Trophoblast cell (in vitro differentiated cells and primary cell): ENCODE measurements at regions not wholly inside any gene's neighbourhood (a gene's known extent, or its start where the extent isn't known, plus 50 kb on each side); places are given as distances from the start of the nearest gene placed in this dataset.
"Not testable (repeated sequence)": the region's sequence is repeated elsewhere in the genome, so short reads cannot be mapped to it uniquely, and the experiment has no call there.

ENCODE experiments used
- DNase-seq, 2 donors: peaks; one replicate each; pipeline ENCODE4 v3.0.0-alpha.2; 2016
- H2AFZ ChIP-seq: 2 replicates; pipeline ENCODE4 v1.6.1; 2013; ENCODE audit warnings: low read length, moderate library complexity, mild to moderate bottlenecking; ENCODE audit not compliant: insufficient read depth, poor library complexity
- H2AK5ac ChIP-seq: 2 replicates; pipeline ENCODE4 v1.6.1; 2013; ENCODE audit warnings: mild to moderate bottlenecking, low read length
- H2BK120ac ChIP-seq: 2 replicates; pipeline ENCODE4 v1.6.1; 2013; ENCODE audit warnings: low read length, mild to moderate bottlenecking, moderate library complexity; ENCODE audit not compliant: insufficient read depth, poor library complexity
- H2BK12ac ChIP-seq: 2 replicates; pipeline ENCODE4 v1.6.1; 2013; ENCODE audit warnings: mild to moderate bottlenecking, low read length, moderate library complexity
- H2BK5ac ChIP-seq: 2 replicates; pipeline ENCODE4 v1.6.1; 2013; ENCODE audit warnings: low read length, low read depth, moderate library complexity, mild to moderate bottlenecking; ENCODE audit not compliant: poor library complexity
- H3K14ac ChIP-seq: 2 replicates; pipeline ENCODE4 v1.6.1; 2013; ENCODE audit warnings: mild to moderate bottlenecking, low read length
- H3K18ac ChIP-seq: 2 replicates; pipeline ENCODE4 v1.6.1; 2013; ENCODE audit warnings: mild to moderate bottlenecking, low read length
- H3K23ac ChIP-seq: 2 replicates; pipeline ENCODE4 v1.6.1; 2013; ENCODE audit warnings: low read length
- H3K27ac ChIP-seq: 2 replicates; pipeline ENCODE4 v1.5.1; 2013; ENCODE audit warnings: low read depth, mild to moderate bottlenecking, inconsistent platforms, low read length, moderate library complexity
- H3K27me3 ChIP-seq: 2 replicates; pipeline ENCODE4 v1.6.1; 2013; ENCODE audit warnings: inconsistent platforms, mild to moderate bottlenecking, low read length, moderate library complexity; ENCODE audit not compliant: insufficient read depth
- H3K36me3 ChIP-seq, 2 experiments: 1 replicate in 1 of 2; 2 replicates in 1 of 2; pipeline ENCODE4 v1.6.1; 2013; ENCODE audit warnings: low read length in 2 of 2, mild to moderate bottlenecking in 2 of 2, moderate library complexity in 1 of 2; ENCODE audit not compliant: insufficient read depth in 2 of 2, control insufficient read depth in 1 of 2
- H3K4ac ChIP-seq: 2 replicates; pipeline ENCODE4 v1.6.1; 2013; ENCODE audit warnings: low read depth, mild to moderate bottlenecking, low read length, moderate library complexity
- H3K4me1 ChIP-seq, 2 experiments: 1 replicate in 1 of 2; 2 replicates in 1 of 2; pipeline ENCODE4 v1.6.1; 2013; ENCODE audit warnings: low read length in 2 of 2, mild to moderate bottlenecking in 2 of 2, moderate library complexity in 1 of 2; ENCODE audit not compliant: insufficient read depth in 2 of 2, control insufficient read depth in 1 of 2
- H3K4me2 ChIP-seq: 2 replicates; pipeline ENCODE4 v1.6.1; 2013; ENCODE audit warnings: inconsistent platforms, mild to moderate bottlenecking, low read length, moderate library complexity
- H3K4me3 ChIP-seq: 2 replicates; pipeline ENCODE4 v1.5.1; 2013; ENCODE audit warnings: mild to moderate bottlenecking, low read depth, low read length, inconsistent platforms
- H3K79me1 ChIP-seq: one replicate; pipeline ENCODE4 v1.6.1; 2013; ENCODE audit warnings: low read length
- H3K79me2 ChIP-seq: 2 replicates; pipeline ENCODE4 v1.6.1; 2013; ENCODE audit warnings: low read length, mild to moderate bottlenecking; ENCODE audit not compliant: control insufficient read depth, insufficient read depth, poor library complexity
- H3K9ac ChIP-seq: 2 replicates; pipeline ENCODE4 v1.6.1; 2013; ENCODE audit warnings: mild to moderate bottlenecking, low read length
- H3K9me3 ChIP-seq: 2 replicates; pipeline ENCODE4 v1.6.1; 2013; ENCODE audit warnings: low read depth, mild to moderate bottlenecking, control low read depth, inconsistent platforms, low read length; ENCODE audit not compliant: insufficient read depth
- H4K12ac ChIP-seq: 2 replicates; pipeline ENCODE4 v1.6.1; 2013; ENCODE audit warnings: low read depth, mild to moderate bottlenecking, low read length, moderate library complexity
- H4K8ac ChIP-seq: 2 replicates; pipeline ENCODE4 v1.6.1; 2013; ENCODE audit warnings: low read depth, mild to moderate bottlenecking, low read length, moderate library complexity
- H4K91ac ChIP-seq: one replicate; pipeline ENCODE4 v1.6.1; 2013; ENCODE audit warnings: low read depth, mild to moderate bottlenecking, low read length, moderate library complexity
- WGBS: extraction: QIAGEN DNeasy Blood & Tissue Kit; methylation state at CpG from one replicate; pipeline ENCODE4 v1.1.7; 2013; ENCODE audit warnings: missing lambda C conversion rate; ENCODE audit not compliant: insufficient read length, insufficient coverage; ENCODE audit errors: extremely low coverage; 5-methylcytosine and 5-hydroxymethylcytosine counted together

GRCh38 chr9:78989031-78989658 is 582.6 kb upstream of the TLE4 start:
- no peaks in the 10 kb centered on the region for H3K4me1 ChIP-seq
- no peak overlapping the region for H3K14ac ChIP-seq
- H4K91ac ChIP-seq, result no peak overlapping the region
- no peak for DNase-seq
- H3K4ac ChIP-seq, result no peak overlapping the region
- H3K23ac ChIP-seq, result no peak overlapping the region
- no peak overlapping the region for H2BK12ac ChIP-seq
- H4K8ac ChIP-seq, result no peak overlapping the region
- H2BK120ac ChIP-seq, result no peak overlapping the region
- no peak overlapping the region for H3K4me3 ChIP-seq
- no peak overlapping the region for H3K4me2 ChIP-seq
- H3K27ac ChIP-seq, result no peak overlapping the region
- H2AFZ ChIP-seq, result no peak overlapping the region
- H3K79me2 ChIP-seq, result no peaks in the 10 kb centered on the region
- H2AK5ac ChIP-seq, result no peak overlapping the region
- H3K27me3 ChIP-seq, result no peaks in the 10 kb centered on the region
- no peaks in the 10 kb centered on the region for H3K9me3 ChIP-seq
- H3K9ac ChIP-seq, result no peak overlapping the region
- no peak overlapping the region for H4K12ac ChIP-seq
- H2BK5ac ChIP-seq, result no peak overlapping the region
- no peaks in the 10 kb centered on the region for H3K79me1 ChIP-seq
- no peaks in the 10 kb centered on the region for H3K36me3 ChIP-seq
- H3K18ac ChIP-seq, result no peak overlapping the region
- no CpG with 5 or more reads among the region's 2 CpGs for whole genome bisulfite sequencing

GRCh38 chr9:78994471-78994870 is 577.3 kb upstream of the TLE4 start:
- no peak overlapping the region for H3K9ac ChIP-seq

GRCh38 chr9:78994974-78995373 is 576.8 kb upstream of the TLE4 start:
- not testable (repeated sequence) for H3K18ac ChIP-seq, H3K14ac ChIP-seq, H2BK5ac ChIP-seq, H3K4ac ChIP-seq, DNase-seq, H3K79me1 ChIP-seq, H3K27me3 ChIP-seq, H3K4me2 ChIP-seq, H3K4me1 ChIP-seq, H3K23ac ChIP-seq, H2BK12ac ChIP-seq, H3K36me3 ChIP-seq, H4K91ac ChIP-seq, H2BK120ac ChIP-seq, H3K9me3 ChIP-seq, H4K12ac ChIP-seq, H3K4me3 ChIP-seq, H2AFZ ChIP-seq, H3K79me2 ChIP-seq, H4K8ac ChIP-seq, H3K9ac ChIP-seq, H3K27ac ChIP-seq, H2AK5ac ChIP-seq
- WGBS, result no CpG with 5 or more reads among the region's 2 CpGs

More at GRCh38 chr9:78994471-78994870, 577.3 kb upstream of the TLE4 start:
- no CpG with 5 or more reads among the region's 3 CpGs for WGBS
- Histone ChIP-seq H3K4ac (no peak overlapping the region), H3K14ac (no peak overlapping the region), H3K79me2 (no peaks in the 10 kb centered on the region), H2BK120ac (no peak overlapping the region), H4K12ac (no peak overlapping the region), H2AK5ac (no peak overlapping the region), H3K36me3 (no peaks in the 10 kb centered on the region), H3K4me3 (no peak overlapping the region), H3K4me1 (no peaks in the 10 kb centered on the region), H2BK5ac (no peak overlapping the region), H3K4me2 (no peak overlapping the region), H3K18ac (no peak overlapping the region), H2AFZ (no peak overlapping the region), H3K79me1 (no peaks in the 10 kb centered on the region), H2BK12ac (no peak overlapping the region), H3K27ac (no peak overlapping the region), H3K23ac (no peak overlapping the region), H3K9me3 (no peaks in the 10 kb centered on the region), H4K8ac (no peak overlapping the region), H3K27me3 (no peaks in the 10 kb centered on the region), H4K91ac (no peak overlapping the region)
- DNase-seq, result no peak

- H3K18ac ChIP-seq, result no peak overlapping the region
Measured at GRCh38 chr9:78997296-78997695, 574.5 kb upstream of the TLE4 start.

More at GRCh38 chr9:78997296-78997695, 574.5 kb upstream of the TLE4 start:
- H3K79me2 ChIP-seq, result no peaks in the 10 kb centered on the region
- H4K8ac ChIP-seq, result no peak overlapping the region
- no peaks in the 10 kb centered on the region for H3K27me3 ChIP-seq
- H3K79me1 ChIP-seq, result no peaks in the 10 kb centered on the region
- no peak for DNase-seq
- no peaks in the 10 kb centered on the region for H3K4me1 ChIP-seq
- no peak overlapping the region for H2BK5ac ChIP-seq
- H2BK12ac ChIP-seq, result no peak overlapping the region
- no peak overlapping the region for H3K23ac ChIP-seq
- no peak overlapping the region for H4K91ac ChIP-seq
- no peak overlapping the region for H3K27ac ChIP-seq
- no peak overlapping the region for H3K4me3 ChIP-seq
- H3K14ac ChIP-seq, result no peak overlapping the region
- no peak overlapping the region for H4K12ac ChIP-seq
- no peak overlapping the region for H3K9ac ChIP-seq
- no peak overlapping the region for H2BK120ac ChIP-seq
- no peaks in the 10 kb centered on the region for H3K9me3 ChIP-seq
- H3K36me3 ChIP-seq, result no peaks in the 10 kb centered on the region
- H2AK5ac ChIP-seq, result no peak overlapping the region
- H2AFZ ChIP-seq, result no peak overlapping the region
- no peak overlapping the region for H3K4ac ChIP-seq
- H3K4me2 ChIP-seq, result no peak overlapping the region
